ENCODE measurements at regions not wholly inside any gene's neighbourhood (a gene's known extent, or its start where the extent isn't known, plus 50 kb on each side); places are given as distances from the start of the nearest gene placed in this dataset.

- Histone ChIP-seq H3K4me3 (ENCODE audit: low read depth in 1 of 2, low read length in 1 of 2) (no peak overlapping the region), H3K9me3 (no peaks in the 10 kb centered on the region), H3K36me3 (no peaks in the 10 kb centered on the region), H3K27ac (no peak overlapping the region), H3K4me1 (ENCODE audit: control insufficient read depth in 1 of 2, insufficient read depth in 1 of 2, low read depth in 1 of 2, low read length in 1 of 2) (no peaks in the 10 kb centered on the region), H3K27me3 (peaks cover 9% of the 10 kb centered on the region)
- TF ChIP-seq CTCF (IDR thresholded peaks at IDR 0.05): no peak
Observed at GRCh38 chr15:77781946-77782240, 149.2 kb upstream of the LINGO1 start.

GRCh38 chr15:77781151-77781945 lies 148.6 kb upstream of the LINGO1 start:
- TF ChIP-seq CTCF (IDR thresholded peaks at IDR 0.05): no peak
- no peaks in the 10 kb centered on the region for H3K36me3 ChIP-seq
- H3K27ac ChIP-seq: no peak overlapping the region
- H3K9me3 ChIP-seq: no peaks in the 10 kb centered on the region
- no peaks in the 10 kb centered on the region for H3K4me1 ChIP-seq (ENCODE audit: control insufficient read depth in 1 of 2, insufficient read depth in 1 of 2, low read depth in 1 of 2, low read length in 1 of 2)
- peaks cover 4% of the 10 kb centered on the region for H3K27me3 ChIP-seq
- H3K4me3 ChIP-seq (ENCODE audit: low read depth in 1 of 2, low read length in 1 of 2): no peak overlapping the region

DNA sequence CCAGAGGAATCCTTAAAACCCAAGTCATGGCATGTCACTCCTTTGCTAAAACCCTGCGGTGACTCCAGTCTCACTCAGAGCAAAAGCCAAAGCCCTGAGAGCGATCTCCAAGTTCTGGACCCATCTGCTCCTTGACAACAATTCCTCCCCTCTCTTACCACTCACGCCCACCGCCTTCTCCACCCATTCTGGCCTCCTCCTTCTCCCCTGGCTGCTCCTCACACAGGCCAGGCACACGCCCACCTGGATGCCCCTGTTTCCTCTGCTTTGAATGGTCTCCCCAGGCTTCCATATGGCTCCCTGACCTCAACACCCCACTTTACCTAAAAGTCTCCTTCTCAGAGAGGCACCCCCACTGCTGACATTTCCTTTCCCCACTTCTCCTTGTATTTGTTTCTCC lies 146.1 kb upstream of the LINGO1 start:
- Histone ChIP-seq H3K4me3 (ENCODE audit: low read depth in 1 of 2, low read length in 1 of 2) (no peak overlapping the region), H3K9me3 (no peaks in the 10 kb centered on the region), H3K4me1 (ENCODE audit: control insufficient read depth in 1 of 2, insufficient read depth in 1 of 2, low read depth in 1 of 2, low read length in 1 of 2) (no peaks in the 10 kb centered on the region), H3K27ac (no peak overlapping the region), H3K36me3 (no peaks in the 10 kb centered on the region), H3K27me3 (no peaks in the 10 kb centered on the region)
- no peak for TF ChIP-seq CTCF (IDR thresholded peaks at IDR 0.05)

DNA sequence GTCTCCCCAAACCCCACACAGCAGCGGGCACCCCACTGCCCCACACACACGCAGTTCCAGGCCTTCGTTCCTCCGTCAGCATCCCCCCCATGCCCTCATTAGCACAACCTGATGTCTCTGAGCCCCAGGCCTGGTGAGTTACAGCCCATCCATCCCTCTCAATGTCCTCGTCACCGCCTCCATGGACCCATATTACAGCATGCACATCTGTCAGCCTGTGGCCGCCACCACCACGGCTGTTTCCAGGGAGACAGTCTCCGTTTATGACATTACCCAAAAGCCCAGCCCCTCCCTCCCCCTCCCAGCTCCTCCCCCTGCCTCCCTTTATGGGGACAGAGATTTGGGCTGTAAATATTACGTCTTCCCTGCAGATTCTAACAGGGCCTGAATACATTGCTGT lies 143.1 kb upstream of the LINGO1 start:
- H3K27me3 ChIP-seq: no peaks in the 10 kb centered on the region
- H3K4me3 ChIP-seq (ENCODE audit: low read depth in 1 of 2, low read length in 1 of 2): no peak overlapping the region
- no peak for TF ChIP-seq CTCF (IDR thresholded peaks at IDR 0.05)
- H3K36me3 ChIP-seq: no peaks in the 10 kb centered on the region
- H3K27ac ChIP-seq: no peak overlapping the region
- H3K4me1 ChIP-seq (ENCODE audit: control insufficient read depth in 1 of 2, insufficient read depth in 1 of 2, low read depth in 1 of 2, low read length in 1 of 2): no peaks in the 10 kb centered on the region
- H3K9me3 ChIP-seq: no peaks in the 10 kb centered on the region

DNA sequence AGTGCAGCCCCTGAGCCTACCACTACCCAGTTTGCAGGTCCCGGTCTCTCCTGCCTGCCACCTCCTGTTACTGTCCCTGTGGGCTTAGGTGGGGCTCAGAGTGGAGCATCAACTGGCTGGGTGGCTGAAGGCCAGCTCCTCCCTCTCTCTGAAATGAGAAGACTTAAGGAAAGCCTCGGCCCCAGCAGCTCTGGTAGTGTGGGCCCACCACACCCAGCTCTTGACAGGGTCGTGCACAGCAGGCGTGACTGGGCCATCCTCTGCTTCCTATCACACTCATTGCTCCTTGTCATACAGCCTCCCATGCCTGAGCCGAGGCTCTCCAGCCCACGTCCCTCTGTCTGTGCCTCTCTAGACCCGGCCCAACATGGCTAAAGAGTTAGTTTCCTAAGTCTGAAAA lies 142.7 kb upstream of the LINGO1 start:
- Histone ChIP-seq H3K27ac (no peak overlapping the region), H3K4me1 (ENCODE audit: control insufficient read depth in 1 of 2, insufficient read depth in 1 of 2, low read depth in 1 of 2, low read length in 1 of 2) (no peaks in the 10 kb centered on the region), H3K36me3 (no peaks in the 10 kb centered on the region), H3K9me3 (no peaks in the 10 kb centered on the region), H3K27me3 (no peaks in the 10 kb centered on the region), H3K4me3 (ENCODE audit: low read depth in 1 of 2, low read length in 1 of 2) (no peak overlapping the region)
- no peak for TF ChIP-seq CTCF (IDR thresholded peaks at IDR 0.05)

Measured in neutrophil (primary cell).